MM.1S (cell line): ENCODE measurements at regions not wholly inside any gene's neighbourhood (a gene's known extent, or its start where the extent isn't known, plus 50 kb on each side); places are given as distances from the start of the nearest gene placed in this dataset.

ENCODE experiments used
- CTCF ChIP-seq: fragments of 300-600 bp; sonication (generic); IDR thresholded peaks from 2 replicates; pipeline ENCODE4 v1.5.1; 2016; ENCODE audit warnings: antibody characterized with exemption, low read length, mixed read lengths
- EZH2 ChIP-seq: fragments of 300-600 bp; sonication (generic); optimal IDR thresholded peaks from 2 replicates; pipeline ENCODE3; 2017; ENCODE audit warnings: low read depth, mild to moderate bottlenecking, antibody characterized with exemption, low read length, mixed read lengths
- EZH2phosphoT487 ChIP-seq: fragments of 300-600 bp; sonication (generic); IDR thresholded peaks from 2 replicates; pipeline ENCODE4 v1.6.1; 2018; ENCODE audit warnings: antibody characterized with exemption, low read length

DNA sequence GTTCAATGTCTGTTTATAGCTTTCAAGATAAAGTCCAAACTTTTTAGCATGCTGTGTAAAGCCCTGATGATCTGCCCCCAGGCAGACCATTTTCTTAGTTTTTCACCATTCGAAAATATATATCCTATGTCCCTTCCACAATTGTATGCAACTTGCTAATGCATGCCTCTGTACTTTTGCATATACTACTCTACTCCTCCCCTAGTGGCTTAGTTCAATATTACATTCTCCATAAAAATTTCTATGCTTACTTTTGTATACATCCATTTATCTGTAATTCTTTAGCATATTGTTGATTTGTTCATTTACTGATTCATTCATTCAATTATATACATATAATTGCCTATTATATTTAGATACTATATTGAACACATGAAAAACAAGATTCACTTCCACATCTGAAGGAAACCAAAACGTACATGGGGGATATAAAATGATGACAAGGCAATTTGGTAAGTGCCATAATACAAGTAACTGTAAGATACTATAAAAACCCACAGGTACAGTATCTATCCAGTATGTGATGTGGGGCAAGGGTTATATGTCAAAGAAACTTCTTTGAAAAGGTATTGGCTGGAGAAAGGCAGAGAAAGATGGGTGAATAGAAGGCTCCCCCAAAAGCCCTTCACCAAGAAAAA, 902.5 kb downstream of the FAM133A start:
- peak; percentile 23 for TF ChIP-seq CTCF
- TF ChIP-seq EZH2 = no peak
- no peak for TF ChIP-seq EZH2phosphoT487
